Endodermal cell (in vitro differentiated cells): ENCODE measurements at regions not wholly inside any gene's neighbourhood (a gene's known extent, or its start where the extent isn't known, plus 50 kb on each side); places are given as distances from the start of the nearest gene placed in this dataset.

Experiments used
- DNase-seq: peaks from one replicate; pipeline ENCODE4 v3.0.0-alpha.2; 2017
- H3K27ac ChIP-seq: 2 replicates; pipeline ENCODE4 v1.5.1; 2013; ENCODE audit warnings: mild to moderate bottlenecking, low read depth, low read length, moderate library complexity
- H3K27me3 ChIP-seq: 2 replicates; pipeline ENCODE4 v1.6.1; 2013; ENCODE audit warnings: mild to moderate bottlenecking, low read length, moderate library complexity; ENCODE audit not compliant: insufficient read depth, control insufficient read depth, poor library complexity, severe bottlenecking
- H3K36me3 ChIP-seq: 2 replicates; pipeline ENCODE4 v1.7.0; 2013; ENCODE audit warnings: mild to moderate bottlenecking, low read length, moderate library complexity; ENCODE audit not compliant: control insufficient read depth, insufficient read depth
- H3K4me1 ChIP-seq: one replicate; pipeline ENCODE4 v1.7.0; 2013; ENCODE audit warnings: low read length; ENCODE audit not compliant: control insufficient read depth, insufficient read depth
- H3K4me3 ChIP-seq: 2 replicates; pipeline ENCODE4 v1.5.1; 2013; ENCODE audit warnings: mild to moderate bottlenecking, low read length, moderate library complexity
- H3K9ac ChIP-seq: 2 replicates; pipeline ENCODE4 v1.6.1; 2013; ENCODE audit warnings: mild to moderate bottlenecking, low read length, moderate library complexity; ENCODE audit not compliant: poor library complexity, severe bottlenecking; ENCODE audit errors: extremely low read depth
- H3K9me3 ChIP-seq: 2 replicates; pipeline ENCODE4 v1.6.1; 2013; ENCODE audit warnings: mild to moderate bottlenecking, low read length, moderate library complexity; ENCODE audit not compliant: control insufficient read depth
- H3K27ac Mint-ChIP-seq: 2 replicates; pipeline ENCODE4 v1.8.0; 2020; ENCODE audit warnings: mixed read lengths
- H3K27me3 Mint-ChIP-seq: 2 replicates; pipeline ENCODE4 v1.8.0; 2021; ENCODE audit warnings: mild to moderate bottlenecking, mixed read lengths; ENCODE audit not compliant: insufficient read depth
- H3K36me3 Mint-ChIP-seq: 2 replicates; pipeline ENCODE4 v1.8.0; 2020; ENCODE audit warnings: low read depth, mixed read lengths
- H3K4me1 Mint-ChIP-seq: 2 replicates; pipeline ENCODE4 v1.8.0; 2020; ENCODE audit warnings: mixed read lengths
- H3K4me3 Mint-ChIP-seq: 2 replicates; pipeline ENCODE4 v1.8.0; 2020; ENCODE audit warnings: mild to moderate bottlenecking, moderate library complexity, mixed read lengths
- H3K9me3 Mint-ChIP-seq: 2 replicates; pipeline ENCODE4 v1.8.0; 2020; ENCODE audit warnings: mild to moderate bottlenecking, mixed read lengths
- CTCF ChIP-seq: fragments of 200-600 bp; sonication (generic); conservative IDR thresholded peaks from 2 replicates; pipeline ENCODE4 v1.5.0; 2021; ENCODE audit warnings: antibody characterized with exemption, mild to moderate bottlenecking
- WGBS, 2 experiments: methylation state at CpG; one replicate each; pipeline versions ENCODE4 v1.1.5 to v1.1.7; 2013; ENCODE audit warnings: missing lambda C conversion rate in 2 of 2, mixed read lengths in 1 of 2; ENCODE audit not compliant: insufficient coverage in 1 of 2, insufficient read length in 1 of 2; 5-methylcytosine and 5-hydroxymethylcytosine counted together

- H3K36me3 ChIP-seq: no peaks in the 10 kb centered on the region
- Mint-ChIP-seq H3K9me3 (no peaks in the 10 kb centered on the region), H3K27ac (no peak overlapping the region), H3K27me3 (peaks cover 14% of the 10 kb centered on the region), H3K36me3 (no peaks in the 10 kb centered on the region), H3K4me1 (peaks cover 7% of the 10 kb centered on the region), H3K4me3 (no peak overlapping the region)
- no peaks in the 10 kb centered on the region for H3K27me3 ChIP-seq
- no peak overlapping the region for H3K9ac ChIP-seq
- H3K4me1 ChIP-seq: no peaks in the 10 kb centered on the region
- no peak for DNase-seq
- no peaks in the 10 kb centered on the region for H3K9me3 ChIP-seq
- no peak overlapping the region for H3K27ac ChIP-seq
- no peak for TF ChIP-seq CTCF
- WGBS, 2 experiments: 87 to 94% methylated on average over 15 to 17 of the region's 17 CpGs
- H3K4me3 ChIP-seq: no peak overlapping the region
Observed at GRCh38 chr10:131024259-131025131, 287.0 kb downstream of the TCERG1L start.

GRCh38 chr10:131025333-131025732 lies 286.2 kb downstream of the TCERG1L start:
- Mint-ChIP-seq H3K27ac (no peak overlapping the region), H3K27me3 (peaks cover 14% of the 10 kb centered on the region), H3K4me1 (peaks cover 4% of the 10 kb centered on the region), H3K9me3 (no peaks in the 10 kb centered on the region), H3K4me3 (no peak overlapping the region), H3K36me3 (no peaks in the 10 kb centered on the region)
- Histone ChIP-seq H3K4me3 (no peak overlapping the region), H3K27me3 (no peaks in the 10 kb centered on the region), H3K9me3 (no peaks in the 10 kb centered on the region), H3K27ac (no peak overlapping the region), H3K9ac (no peak overlapping the region), H3K36me3 (no peaks in the 10 kb centered on the region), H3K4me1 (no peaks in the 10 kb centered on the region)
- 82 to 95% methylated on average over 6 to 9 of the region's 9 CpGs for WGBS, 2 experiments
- no peak for DNase-seq
- no peak for TF ChIP-seq CTCF

GRCh38 chr10:131027256-131027655 lies 284.3 kb downstream of the TCERG1L start:
- H3K4me3 Mint-ChIP-seq: no peak overlapping the region
- Histone ChIP-seq H3K36me3 (no peaks in the 10 kb centered on the region), H3K9me3 (no peaks in the 10 kb centered on the region), H3K4me3 (no peak overlapping the region), H3K27me3 (no peaks in the 10 kb centered on the region), H3K4me1 (no peaks in the 10 kb centered on the region), H3K27ac (no peak overlapping the region), H3K9ac (no peak overlapping the region)
- H3K27me3 Mint-ChIP-seq: peaks cover 11% of the 10 kb centered on the region
- H3K36me3 Mint-ChIP-seq: no peaks in the 10 kb centered on the region
- H3K9me3 Mint-ChIP-seq: no peaks in the 10 kb centered on the region
- H3K4me1 Mint-ChIP-seq: peaks cover 4% of the 10 kb centered on the region
- no peak for DNase-seq
- 74 to 75% methylated on average over 5 to 7 of the region's 7 CpGs for WGBS, 2 experiments
- TF ChIP-seq CTCF: no peak
- H3K27ac Mint-ChIP-seq: no peak overlapping the region
